Upper lobe of left lung (tissue), 6 donors: ENCODE measurements at regions not wholly inside any gene's neighbourhood (a gene's known extent, or its start where the extent isn't known, plus 50 kb on each side); places are given as distances from the start of the nearest gene placed in this dataset.

Experiments
- ATAC-seq, 2 donors: fragments of 200-7000 bp; cut with Tn5 transposase; one replicate each; pipeline ENCODE4 v1.9.1; 2022; ENCODE audit warnings: mild to moderate bottlenecking in 2 of 2, moderate library complexity in 2 of 2; ENCODE audit not compliant: low FRiP score in 2 of 2
- DNase-seq, 2 donors: peaks; one replicate each; pipeline ENCODE4 v3.0.0-alpha.2; 2019 to 2020
- H3K27ac ChIP-seq, 4 donors: fragments of 200-600 bp; sonication (generic); one replicate each; pipeline ENCODE4 v1.5.1; 2016 to 2019
- H3K27me3 ChIP-seq, 4 donors: fragments of 200-600 bp; sonication (generic); one replicate each; pipeline ENCODE4 v1.5.1; 2017 to 2019
- H3K36me3 ChIP-seq, 4 donors: fragments of 200-600 bp; sonication (generic); one replicate each; pipeline ENCODE4 v1.5.1; 2016 to 2019
- H3K4me1 ChIP-seq, 4 donors: fragments of 200-600 bp; sonication (generic); one replicate each; pipeline ENCODE4 v1.5.1; 2018 to 2019
- H3K4me3 ChIP-seq, 4 donors: fragments of 200-600 bp; sonication (generic); one replicate each; pipeline ENCODE4 v1.5.1; 2017 to 2019; ENCODE audit warnings: mild to moderate bottlenecking in 2 of 4, moderate library complexity in 1 of 4
- H3K9me3 ChIP-seq, 4 donors: fragments of 200-600 bp; sonication (generic); one replicate each; pipeline ENCODE4 v1.5.1; 2018 to 2019
- EP300 ChIP-seq, 4 donors: sonication (generic); formaldehyde crosslinking; IDR thresholded peaks; one replicate each; pipeline ENCODE4 v1.5.1; 2017; ENCODE audit warnings: antibody characterized with exemption in 4 of 4, control low read depth in 2 of 4
- POLR2A ChIP-seq, 4 donors: fragments of 450-650 bp; IDR thresholded peaks; one replicate each; pipeline ENCODE4 v1.5.1; 2016 to 2017; ENCODE audit warnings: antibody characterized with exemption in 4 of 4, mild to moderate bottlenecking in 2 of 4
- POLR2AphosphoS5 ChIP-seq, 2 donors: sonication (generic); formaldehyde crosslinking; IDR thresholded peaks; one replicate each; pipeline ENCODE4 v1.5.1; 2017; ENCODE audit warnings: antibody characterized with exemption in 2 of 2
- whole genome bisulfite sequencing, 2 donors: methylation state at CpG; one replicate each; pipeline ENCODE4 v1.1.5; 2017 to 2018; 5-methylcytosine and 5-hydroxymethylcytosine counted together
- TF ChIP-seq, protein P1 (sequence below), 6 experiments: fragments of 450-650 bp in 4 of 6; fragments of 200-600 bp in 2 of 6; sonication (generic) in 2 of 6; IDR thresholded peaks; one replicate each; pipeline ENCODE4 v1.5.1; 2016 to 2019; ENCODE audit warnings: antibody characterized with exemption in 6 of 6
- donor health status: DM: no; HTN: no; CAD: no; lungs with moderate emphysema.
- donor health status: DM: no; HTN: yes; CAD: no; lungs with severe emphysema.

- H3K36me3 ChIP-seq: no peaks in the 10 kb centered on the region
- no peaks in the 10 kb centered on the region for H3K4me1 ChIP-seq
- H3K27ac ChIP-seq: no peak overlapping the region
- WGBS, 2 donors: 66 to 73% methylated on average over 6 of the region's 6 CpGs
- TF ChIP-seq POLR2A (IDR thresholded peaks at IDR 0.05) (no peak), EP300 (IDR thresholded peaks at IDR 0.05) (no peak), POLR2AphosphoS5 (IDR thresholded peaks at IDR 0.05) (no peak)
- TF ChIP-seq, protein P1, sequence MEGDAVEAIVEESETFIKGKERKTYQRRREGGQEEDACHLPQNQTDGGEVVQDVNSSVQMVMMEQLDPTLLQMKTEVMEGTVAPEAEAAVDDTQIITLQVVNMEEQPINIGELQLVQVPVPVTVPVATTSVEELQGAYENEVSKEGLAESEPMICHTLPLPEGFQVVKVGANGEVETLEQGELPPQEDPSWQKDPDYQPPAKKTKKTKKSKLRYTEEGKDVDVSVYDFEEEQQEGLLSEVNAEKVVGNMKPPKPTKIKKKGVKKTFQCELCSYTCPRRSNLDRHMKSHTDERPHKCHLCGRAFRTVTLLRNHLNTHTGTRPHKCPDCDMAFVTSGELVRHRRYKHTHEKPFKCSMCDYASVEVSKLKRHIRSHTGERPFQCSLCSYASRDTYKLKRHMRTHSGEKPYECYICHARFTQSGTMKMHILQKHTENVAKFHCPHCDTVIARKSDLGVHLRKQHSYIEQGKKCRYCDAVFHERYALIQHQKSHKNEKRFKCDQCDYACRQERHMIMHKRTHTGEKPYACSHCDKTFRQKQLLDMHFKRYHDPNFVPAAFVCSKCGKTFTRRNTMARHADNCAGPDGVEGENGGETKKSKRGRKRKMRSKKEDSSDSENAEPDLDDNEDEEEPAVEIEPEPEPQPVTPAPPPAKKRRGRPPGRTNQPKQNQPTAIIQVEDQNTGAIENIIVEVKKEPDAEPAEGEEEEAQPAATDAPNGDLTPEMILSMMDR (IDR thresholded peaks at IDR 0.05): no peak
- H3K9me3 ChIP-seq: no peaks in the 10 kb centered on the region
- H3K4me3 ChIP-seq: no peak overlapping the region
- ATAC-seq: no peak
- no peaks in the 10 kb centered on the region for H3K27me3 ChIP-seq
- DNase-seq: no peak
These were observed 314.6 kb downstream of the CDH26 start for GRCh38 chr20:60272790-60273189.

GRCh38 chr20:60274717-60275116 is 316.5 kb downstream of the CDH26 start:
- DNase-seq: no peak
- H3K27ac ChIP-seq: no peak overlapping the region
- 92 to 93% methylated on average over 3 of the region's 3 CpGs for WGBS, 2 donors
- no peaks in the 10 kb centered on the region for H3K36me3 ChIP-seq
- H3K4me3 ChIP-seq: no peak overlapping the region
- no peak for TF ChIP-seq POLR2AphosphoS5 (IDR thresholded peaks at IDR 0.05)
- TF ChIP-seq, protein P1 (IDR thresholded peaks at IDR 0.05): no peak
- no peak for TF ChIP-seq POLR2A (IDR thresholded peaks at IDR 0.05)
- TF ChIP-seq EP300 (IDR thresholded peaks at IDR 0.05): no peak
- ATAC-seq: no peak
- H3K9me3 ChIP-seq: no peaks in the 10 kb centered on the region
- H3K27me3 ChIP-seq: no peaks in the 10 kb centered on the region
- no peaks in the 10 kb centered on the region for H3K4me1 ChIP-seq

- TF ChIP-seq EP300 (IDR thresholded peaks at IDR 0.05) (no peak), POLR2AphosphoS5 (IDR thresholded peaks at IDR 0.05) (no peak), POLR2A (IDR thresholded peaks at IDR 0.05) (no peak)
- TF ChIP-seq, protein P1 (IDR thresholded peaks at IDR 0.05): no peak
These were observed 323.1 kb downstream of the CDH26 start for GRCh38 chr20:60281295-60281694.

GRCh38 chr20:60283281-60283680 is 325.1 kb downstream of the CDH26 start:
- no peak for DNase-seq
- ATAC-seq: no peak
- H3K27ac ChIP-seq: no peak overlapping the region

More at GRCh38 chr20:60281295-60281694, 323.1 kb downstream of the CDH26 start:
- Histone ChIP-seq H3K9me3 (peaks cover 0 to 11% (median 2%) of the 10 kb centered on the region in 4 donors), H3K27ac (no peak overlapping the region), H3K36me3 (no peaks in the 10 kb centered on the region), H3K4me3 (no peak overlapping the region), H3K4me1 (no peaks in the 10 kb centered on the region), H3K27me3 (no peaks in the 10 kb centered on the region)
- DNase-seq (no peak), ATAC-seq (no peak)
- 85 to 87% methylated on average over 5 to 6 of the region's 6 CpGs for WGBS, 2 donors

GRCh38 chr20:60286764-60287163 is 328.5 kb downstream of the CDH26 start:
- Histone ChIP-seq H3K4me3 (no peak overlapping the region), H3K27ac (no peak overlapping the region), H3K4me1 (no peaks in the 10 kb centered on the region), H3K9me3 (peaks cover 0 to 24% (median 15%) of the 10 kb centered on the region in 4 donors), H3K36me3 (no peaks in the 10 kb centered on the region), H3K27me3 (no peaks in the 10 kb centered on the region)
- DNase-seq (no peak), ATAC-seq (no peak)
- TF ChIP-seq POLR2AphosphoS5 (IDR thresholded peaks at IDR 0.05) (no peak), POLR2A (IDR thresholded peaks at IDR 0.05) (no peak), EP300 (IDR thresholded peaks at IDR 0.05) (no peak)
- TF ChIP-seq, protein P1 (IDR thresholded peaks at IDR 0.05): no peak
- 79 to 85% methylated on average over 3 of the region's 3 CpGs for WGBS, 2 donors

More at GRCh38 chr20:60283281-60283680, 325.1 kb downstream of the CDH26 start:
- Histone ChIP-seq H3K4me3 (no peak overlapping the region), H3K27me3 (no peaks in the 10 kb centered on the region), H3K4me1 (no peaks in the 10 kb centered on the region), H3K36me3 (no peaks in the 10 kb centered on the region), H3K9me3 (peaks cover 0 to 11% (median 2%) of the 10 kb centered on the region in 4 donors)
- TF ChIP-seq POLR2AphosphoS5 (IDR thresholded peaks at IDR 0.05) (no peak), POLR2A (IDR thresholded peaks at IDR 0.05) (no peak)
